HG02852 (cell line): ENCODE measurements at regions not wholly inside any gene's neighbourhood (a gene's known extent, or its start where the extent isn't known, plus 50 kb on each side); places are given as distances from the start of the nearest gene placed in this dataset.

Source experiments
- ATAC-seq: cut with Tn5 transposase; IDR thresholded peaks from one replicate; pipeline ENCODE4 v1.9.1; 2021; ENCODE audit warnings: mild to moderate bottlenecking, moderate library complexity; ENCODE audit not compliant: unreplicated experiment

- no peak for ATAC-seq
Observed at GRCh38 chr7:68321776-68322496, 1276.3 kb upstream of the AUTS2 start.

- no peak for ATAC-seq
Observed at GRCh38 chr7:68324621-68325020, 1273.7 kb upstream of the AUTS2 start.

GRCh38 chr7:68334216-68334615 lies 1264.1 kb upstream of the AUTS2 start:
- ATAC-seq = no peak

GRCh38 chr7:68334636-68335272 lies 1263.5 kb upstream of the AUTS2 start:
- no peak for ATAC-seq

DNA sequence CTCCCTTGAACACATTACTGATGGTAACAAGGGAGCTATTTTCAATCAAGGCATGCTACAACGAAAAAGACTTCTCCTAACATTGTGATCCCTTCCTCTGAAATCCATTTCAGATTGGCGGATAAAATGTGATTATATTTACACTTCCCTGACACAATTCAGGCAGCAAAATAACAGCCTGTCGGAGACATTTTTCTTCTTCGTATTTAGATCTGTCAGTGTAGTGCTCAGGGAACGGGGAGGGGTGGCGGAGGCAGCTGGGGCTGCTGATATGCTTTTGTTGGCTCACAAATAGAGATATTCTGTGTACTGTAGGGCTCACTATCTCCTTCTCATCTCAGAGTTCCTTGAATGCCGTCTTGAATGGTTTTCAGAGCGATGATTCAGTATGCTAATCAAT lies 1261.7 kb upstream of the AUTS2 start:
- ATAC-seq = no peak

GRCh38 chr7:68348401-68348800 lies 1249.9 kb upstream of the AUTS2 start:
- ATAC-seq = no peak

GRCh38 chr7:68362745-68363518 lies 1235.3 kb upstream of the AUTS2 start:
- ATAC-seq = no peak

DNA sequence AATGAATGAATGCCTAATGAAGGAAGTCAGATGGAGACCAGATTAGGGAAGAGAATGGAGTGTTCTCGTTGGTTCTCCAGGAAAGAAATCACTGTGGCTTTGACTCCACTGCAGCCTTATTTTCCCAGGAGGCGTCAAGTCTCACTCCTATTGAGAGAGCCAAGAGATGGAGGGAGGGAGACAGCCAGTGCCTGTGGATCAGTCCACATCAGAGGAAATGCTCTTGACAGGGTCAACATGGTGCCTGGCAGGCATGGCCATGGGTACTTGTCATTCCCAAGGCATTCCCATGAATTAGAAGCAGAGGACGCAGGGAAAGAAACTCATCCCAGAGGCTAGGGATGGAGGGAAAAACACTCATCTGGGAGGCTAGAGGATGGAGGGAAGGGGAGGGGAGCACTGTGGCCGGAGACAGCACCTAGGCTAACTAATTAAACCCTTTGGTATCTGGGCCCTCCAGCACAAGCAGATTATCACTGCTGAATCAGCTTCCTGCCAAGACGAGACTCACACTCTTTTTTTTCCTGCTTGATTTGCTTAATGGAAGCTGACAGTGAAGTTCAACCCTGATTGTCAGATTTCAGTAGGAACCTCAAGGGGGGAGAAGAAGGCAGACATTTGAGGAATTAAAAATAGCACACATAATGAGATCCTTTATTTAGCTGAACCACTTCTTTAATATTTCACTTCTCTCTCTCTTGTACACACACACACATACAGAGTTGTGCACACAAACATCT lies 1233.2 kb upstream of the AUTS2 start:
- no peak for ATAC-seq

- no peak for ATAC-seq
Observed at GRCh38 chr7:68371985-68372384, 1226.3 kb upstream of the AUTS2 start.

- no peak for ATAC-seq
Observed at GRCh38 chr7:68376131-68376661, 1222.1 kb upstream of the AUTS2 start.

GRCh38 chr7:68381731-68382130 lies 1216.5 kb upstream of the AUTS2 start:
- no peak for ATAC-seq

GRCh38 chr7:68384581-68384980 lies 1213.7 kb upstream of the AUTS2 start:
- ATAC-seq = no peak

- ATAC-seq = no peak
Observed at GRCh38 chr7:68393051-68393450, 1205.2 kb upstream of the AUTS2 start.

GRCh38 chr7:68394131-68394530 lies 1204.1 kb upstream of the AUTS2 start:
- no peak for ATAC-seq

GRCh38 chr7:68399991-68400590 lies 1198.2 kb upstream of the AUTS2 start:
- no peak for ATAC-seq

- no peak for ATAC-seq
Observed at GRCh38 chr7:68400783-68401182, 1197.5 kb upstream of the AUTS2 start.

DNA sequence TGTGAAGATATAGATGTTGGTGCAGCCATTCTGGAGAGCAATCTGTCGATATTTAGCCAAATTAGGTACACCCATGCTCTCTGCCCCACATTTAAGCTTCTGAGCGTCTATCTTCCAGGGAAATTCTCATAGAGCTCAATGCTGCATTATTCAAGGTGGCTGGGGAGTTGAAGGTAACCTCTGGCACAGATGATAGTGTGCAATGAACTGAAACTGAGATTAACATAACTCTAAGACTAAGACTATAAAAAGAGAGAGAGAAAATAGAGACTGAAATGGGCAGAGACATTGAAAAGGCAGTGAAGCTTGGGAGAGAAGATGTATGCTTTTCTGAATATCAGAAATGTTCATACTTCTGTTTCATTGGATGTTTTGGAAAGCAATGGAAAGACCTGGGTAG lies 1197.0 kb upstream of the AUTS2 start:
- ATAC-seq = no peak

DNA sequence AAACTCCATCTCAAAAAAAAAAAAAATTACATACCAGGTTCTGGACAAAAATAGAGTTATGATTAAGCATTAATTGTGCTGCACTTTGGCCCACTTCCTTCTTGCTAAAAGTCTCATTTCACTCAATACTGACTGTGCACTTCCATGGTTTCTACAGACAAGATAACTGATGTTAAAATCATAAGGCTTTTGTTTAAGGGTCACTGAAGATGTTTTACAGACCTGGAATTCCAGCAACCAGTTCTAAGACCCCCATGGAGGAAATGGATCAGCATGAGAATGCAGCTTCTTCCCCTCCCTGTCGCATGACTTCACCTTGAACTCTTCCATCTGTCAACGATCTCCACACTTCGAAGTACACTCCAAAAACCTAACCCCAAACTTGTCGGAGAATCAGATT lies 1191.8 kb upstream of the AUTS2 start:
- no peak for ATAC-seq

DNA sequence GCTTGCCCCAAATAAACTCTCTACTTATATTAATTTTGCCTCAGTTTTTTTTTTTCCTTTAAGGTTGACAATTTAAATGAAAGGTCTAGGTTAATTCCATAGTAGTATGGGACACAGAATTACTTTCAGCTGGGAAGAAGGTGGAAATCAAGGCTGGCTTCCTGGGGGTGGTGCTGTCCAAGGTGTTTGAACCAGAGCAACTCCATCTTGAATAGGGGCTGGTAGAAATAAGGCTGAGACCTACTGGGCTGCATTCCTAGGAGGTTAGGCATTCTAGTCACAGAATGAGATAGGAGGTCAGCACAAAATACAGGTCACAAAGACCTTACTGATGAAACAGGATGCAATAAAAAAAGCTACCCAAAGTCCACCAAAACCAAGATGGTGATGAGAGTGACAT lies 1190.8 kb upstream of the AUTS2 start:
- ATAC-seq = no peak

DNA sequence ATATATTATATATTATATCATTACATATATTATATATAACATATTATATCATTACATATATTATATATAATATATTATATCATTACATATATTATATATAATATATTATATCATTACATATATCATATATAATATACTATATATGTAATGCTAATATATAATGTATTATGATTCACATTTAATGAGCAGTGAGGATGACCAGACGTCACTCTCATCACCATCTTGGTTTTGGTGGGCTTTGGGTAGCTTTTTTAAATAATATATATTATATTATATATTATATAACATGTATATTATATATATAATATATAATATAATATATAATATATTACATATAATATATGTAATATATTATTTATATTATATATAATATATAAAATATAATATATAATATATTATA lies 1189.4 kb upstream of the AUTS2 start:
- no peak for ATAC-seq

- ATAC-seq = no peak
Observed at GRCh38 chr7:68409851-68410250, 1188.4 kb upstream of the AUTS2 start.
